Chondrocyte (in vitro differentiated cells): ENCODE measurements at regions not wholly inside any gene's neighbourhood (a gene's known extent, or its start where the extent isn't known, plus 50 kb on each side); places are given as distances from the start of the nearest gene placed in this dataset.

Experiments used
- DNase-seq: peaks from one replicate; pipeline ENCODE4 v3.0.0; 2021; ENCODE audit warnings: mixed read lengths, low spot score
- H3K27ac Mint-ChIP-seq: one replicate; pipeline ENCODE4 v1.8.0; 2021; ENCODE audit warnings: mild to moderate bottlenecking, moderate library complexity, mixed read lengths; ENCODE audit not compliant: unreplicated experiment
- H3K27me3 Mint-ChIP-seq: 2 replicates; pipeline ENCODE4 v1.8.0; 2021; ENCODE audit warnings: low read depth, mixed read lengths
- H3K36me3 Mint-ChIP-seq: 2 replicates; pipeline ENCODE4 v1.8.0; 2021; ENCODE audit warnings: low read depth, mixed read lengths
- H3K4me1 Mint-ChIP-seq: 2 replicates; pipeline ENCODE4 v1.8.0; 2021; ENCODE audit warnings: low read depth, mild to moderate bottlenecking, mixed read lengths
- H3K4me3 Mint-ChIP-seq: one replicate; pipeline ENCODE4 v1.8.0; 2021; ENCODE audit warnings: mild to moderate bottlenecking, moderate library complexity, mixed read lengths; ENCODE audit not compliant: unreplicated experiment
- H3K9me3 Mint-ChIP-seq: 2 replicates; pipeline ENCODE4 v1.8.0; 2021; ENCODE audit warnings: low read depth, mixed read lengths
- TF ChIP-seq, protein P1 (sequence below): fragments of 200-600 bp; sonication (generic); IDR thresholded peaks from 2 replicates; pipeline ENCODE4 v1.5.0; 2021; ENCODE audit warnings: antibody characterized with exemption, mild to moderate bottlenecking, moderate library complexity

DNA sequence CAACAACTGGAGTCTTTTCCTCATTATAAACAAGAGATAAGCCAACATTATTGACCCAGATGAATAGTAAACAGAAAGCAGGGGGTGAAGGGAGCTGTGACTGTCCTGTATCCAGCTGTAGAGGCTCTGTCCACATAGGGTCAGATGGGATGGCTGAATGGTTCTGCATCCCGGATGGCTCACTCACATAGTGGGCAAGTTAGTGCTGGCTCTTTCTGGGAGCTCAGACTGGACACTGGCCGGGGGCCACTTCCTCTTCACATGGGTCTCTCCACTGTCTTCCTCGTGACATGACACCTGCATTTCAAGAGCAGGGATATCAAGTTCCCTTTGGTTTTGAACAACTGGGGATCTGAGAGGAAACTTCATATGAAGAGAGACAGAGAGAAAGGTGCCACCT lies 969.6 kb upstream of the TMEM132C start:
- H3K4me3 Mint-ChIP-seq, result no peak overlapping the region
- TF ChIP-seq, protein P1, sequence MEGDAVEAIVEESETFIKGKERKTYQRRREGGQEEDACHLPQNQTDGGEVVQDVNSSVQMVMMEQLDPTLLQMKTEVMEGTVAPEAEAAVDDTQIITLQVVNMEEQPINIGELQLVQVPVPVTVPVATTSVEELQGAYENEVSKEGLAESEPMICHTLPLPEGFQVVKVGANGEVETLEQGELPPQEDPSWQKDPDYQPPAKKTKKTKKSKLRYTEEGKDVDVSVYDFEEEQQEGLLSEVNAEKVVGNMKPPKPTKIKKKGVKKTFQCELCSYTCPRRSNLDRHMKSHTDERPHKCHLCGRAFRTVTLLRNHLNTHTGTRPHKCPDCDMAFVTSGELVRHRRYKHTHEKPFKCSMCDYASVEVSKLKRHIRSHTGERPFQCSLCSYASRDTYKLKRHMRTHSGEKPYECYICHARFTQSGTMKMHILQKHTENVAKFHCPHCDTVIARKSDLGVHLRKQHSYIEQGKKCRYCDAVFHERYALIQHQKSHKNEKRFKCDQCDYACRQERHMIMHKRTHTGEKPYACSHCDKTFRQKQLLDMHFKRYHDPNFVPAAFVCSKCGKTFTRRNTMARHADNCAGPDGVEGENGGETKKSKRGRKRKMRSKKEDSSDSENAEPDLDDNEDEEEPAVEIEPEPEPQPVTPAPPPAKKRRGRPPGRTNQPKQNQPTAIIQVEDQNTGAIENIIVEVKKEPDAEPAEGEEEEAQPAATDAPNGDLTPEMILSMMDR, result no peak
- no peaks in the 10 kb centered on the region for H3K4me1 Mint-ChIP-seq
- no peaks in the 10 kb centered on the region for H3K36me3 Mint-ChIP-seq
- H3K27ac Mint-ChIP-seq, result no peak overlapping the region
- peaks cover 9% of the 10 kb centered on the region for H3K27me3 Mint-ChIP-seq
- H3K9me3 Mint-ChIP-seq, result peaks cover 10% of the 10 kb centered on the region
- DNase-seq, result no peak

DNA sequence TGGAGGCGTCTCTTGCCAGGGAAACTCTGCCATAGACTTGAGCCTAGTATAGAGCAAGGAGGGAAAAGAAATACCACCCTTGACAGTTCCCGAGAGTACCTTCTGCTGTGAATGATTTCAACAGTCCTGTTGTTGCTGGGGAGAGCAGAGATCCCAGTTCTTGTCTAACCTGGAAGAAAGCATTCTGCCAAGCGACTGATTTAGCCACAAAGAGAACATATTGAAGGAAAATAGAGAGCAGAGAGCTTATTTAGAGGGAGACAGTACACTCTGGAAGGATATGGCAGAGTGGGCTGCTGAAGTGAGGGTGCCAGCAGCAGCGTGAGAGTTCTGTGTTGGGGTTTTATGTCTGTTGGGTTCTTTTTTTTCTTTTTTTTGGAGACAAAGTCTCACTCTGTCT lies 966.9 kb upstream of the TMEM132C start:
- peaks cover 10% of the 10 kb centered on the region for H3K9me3 Mint-ChIP-seq
- no peaks in the 10 kb centered on the region for H3K4me1 Mint-ChIP-seq
- H3K4me3 Mint-ChIP-seq, result no peak overlapping the region
- H3K36me3 Mint-ChIP-seq, result no peaks in the 10 kb centered on the region
- TF ChIP-seq, protein P1, result no peak
- H3K27me3 Mint-ChIP-seq, result peaks cover 15% of the 10 kb centered on the region
- H3K27ac Mint-ChIP-seq, result no peak overlapping the region
- no peak for DNase-seq

GRCh38 chr12:127300753-127301152 lies 966.2 kb upstream of the TMEM132C start:
- Mint-ChIP-seq H3K27me3 (peaks cover 14% of the 10 kb centered on the region), H3K36me3 (no peaks in the 10 kb centered on the region), H3K27ac (no peak overlapping the region), H3K4me1 (no peaks in the 10 kb centered on the region), H3K9me3 (peaks cover 10% of the 10 kb centered on the region), H3K4me3 (no peak overlapping the region)
- no peak for DNase-seq
- TF ChIP-seq, protein P1, result no peak

GRCh38 chr12:127301876-127302275 lies 965.1 kb upstream of the TMEM132C start:
- H3K4me3 Mint-ChIP-seq, result no peak overlapping the region
- DNase-seq, result no peak
- peaks cover 10% of the 10 kb centered on the region for H3K9me3 Mint-ChIP-seq
- H3K4me1 Mint-ChIP-seq, result no peaks in the 10 kb centered on the region
- H3K36me3 Mint-ChIP-seq, result no peaks in the 10 kb centered on the region
- no peak overlapping the region for H3K27ac Mint-ChIP-seq
- TF ChIP-seq, protein P1, result no peak
- peaks cover 16% of the 10 kb centered on the region for H3K27me3 Mint-ChIP-seq

GRCh38 chr12:127304751-127305725 lies 961.9 kb upstream of the TMEM132C start:
- Mint-ChIP-seq H3K4me3 (no peak overlapping the region), H3K27ac (no peak overlapping the region), H3K27me3 (peaks cover 16% of the 10 kb centered on the region), H3K36me3 (no peaks in the 10 kb centered on the region), H3K4me1 (no peaks in the 10 kb centered on the region), H3K9me3 (no peaks in the 10 kb centered on the region)
- TF ChIP-seq, protein P1, result no peak
- no peak for DNase-seq
